PC-3 (cell line): ENCODE measurements at regions not wholly inside any gene's neighbourhood (a gene's known extent, or its start where the extent isn't known, plus 50 kb on each side); places are given as distances from the start of the nearest gene placed in this dataset.

Source experiments
- ATAC-seq: fragments of 200-7000 bp; cut with Tn5 transposase; 2 replicates; pipeline ENCODE4 v1.9.1; 2020; ENCODE audit warnings: mild to moderate bottlenecking, moderate library complexity
- BruUV-seq: library from RNA; stranded (reverse); fragments of 400-500 nt; replicated peaks from 2 replicates; lab custom pipeline; 2021; lab: Mats Ljungman, UMichigan
- CTCF ChIA-PET: fragments of 300-600 bp; sonication (Branson Sonifier 250); formaldehyde crosslinking; loops from one replicate; lab custom pipeline; 2022; ENCODE audit warnings: antibody characterized with exemption; lab: Charles Lee
- POLR2A ChIA-PET: fragments of 300-600 bp; sonication (Branson Sonifier 250); formaldehyde crosslinking; loops from one replicate; lab custom pipeline; 2022; ENCODE audit warnings: antibody characterized with exemption; ENCODE audit not compliant: unreplicated experiment; lab: Charles Lee
- DNase-seq: peaks from one replicate; pipeline ENCODE4 v3.0.0-alpha.2; 2015
- H2AFZ ChIP-seq: fragments of 300-600 bp; sonication (generic); 2 replicates; pipeline ENCODE4 v1.6.0; 2016; ENCODE audit warnings: antibody characterized with exemption, low read length
- H3F3A ChIP-seq: fragments of 300-600 bp; sonication (generic); one replicate; pipeline ENCODE4 v1.6.0; 2017; ENCODE audit warnings: antibody characterized with exemption, low read length, control low read depth, mild to moderate bottlenecking; ENCODE audit not compliant: unreplicated experiment
- H3K27ac ChIP-seq: fragments of 300-600 bp; sonication (generic); 2 replicates; pipeline ENCODE4 v1.5.1; 2016; ENCODE audit warnings: mild to moderate bottlenecking, low read length
- H3K27me3 ChIP-seq: fragments of 300-600 bp; sonication (generic); 2 replicates; pipeline ENCODE4 v1.6.1; 2016; ENCODE audit warnings: low read length, mixed read lengths
- H3K36me3 ChIP-seq: fragments of 300-600 bp; sonication (generic); 2 replicates; pipeline ENCODE4 v1.6.1; 2016; ENCODE audit warnings: low read depth, mixed run types, low read length, mixed read lengths
- H3K4me1 ChIP-seq: fragments of 300-600 bp; sonication (generic); 2 replicates; pipeline ENCODE4 v1.5.1; 2016; ENCODE audit warnings: low read length; ENCODE audit not compliant: insufficient read depth
- H3K4me2 ChIP-seq: fragments of 300-600 bp; sonication (generic); 2 replicates; pipeline ENCODE4 v1.6.0; 2016; ENCODE audit warnings: low read length
- H3K4me3 ChIP-seq: fragments of 300-600 bp; sonication (generic); 2 replicates; pipeline ENCODE4 v1.5.1; 2016; ENCODE audit warnings: mild to moderate bottlenecking, low read length, mixed read lengths
- H3K79me2 ChIP-seq: fragments of 300-600 bp; sonication (generic); 2 replicates; pipeline ENCODE4 v1.6.1; 2017; ENCODE audit warnings: low read length, mixed read lengths
- H3K9ac ChIP-seq: fragments of 300-600 bp; sonication (generic); 2 replicates; pipeline ENCODE4 v1.6.0; 2016; ENCODE audit warnings: mild to moderate bottlenecking, low read length
- H3K9me2 ChIP-seq: fragments of 300-600 bp; sonication (generic); replicated peaks from 2 replicates; pipeline ENCODE4 v1.6.1; 2016; ENCODE audit warnings: mixed run types, low read length, mixed read lengths
- H3K9me3 ChIP-seq: fragments of 300-600 bp; sonication (generic); 2 replicates; pipeline ENCODE4 v1.6.1; 2016; ENCODE audit warnings: low read length, mixed read lengths
- H4K20me1 ChIP-seq: fragments of 300-600 bp; sonication (generic); 2 replicates; pipeline ENCODE4 v1.6.1; 2016; ENCODE audit warnings: low read length, mixed read lengths
- EZH2 ChIP-seq: fragments of 300-600 bp; sonication (generic); IDR thresholded peaks from one replicate; pipeline ENCODE4 v1.6.1; 2017; ENCODE audit warnings: antibody characterized with exemption, mild to moderate bottlenecking, low read length; ENCODE audit not compliant: unreplicated experiment
- EZH2phosphoT487 ChIP-seq: fragments of 300-600 bp; sonication (generic); IDR thresholded peaks from 2 replicates; pipeline ENCODE4 v1.6.1; 2018; ENCODE audit warnings: mild to moderate bottlenecking, antibody characterized with exemption, low read length, borderline replicate concordance
- intact Hi-C: fragments of 100-400 bp; cut with micrococcal nuclease; formaldehyde crosslinking; loops from 2 replicates; pipeline ENCODE4 v1.9.0; 2023
- TF ChIP-seq, protein P1 (sequence below): fragments of 300-600 bp; sonication (generic); conservative IDR thresholded peaks from 2 replicates; pipeline ENCODE4 v1.5.1; 2017; ENCODE audit warnings: antibody characterized with exemption, low read depth, mild to moderate bottlenecking, low read length

DNA sequence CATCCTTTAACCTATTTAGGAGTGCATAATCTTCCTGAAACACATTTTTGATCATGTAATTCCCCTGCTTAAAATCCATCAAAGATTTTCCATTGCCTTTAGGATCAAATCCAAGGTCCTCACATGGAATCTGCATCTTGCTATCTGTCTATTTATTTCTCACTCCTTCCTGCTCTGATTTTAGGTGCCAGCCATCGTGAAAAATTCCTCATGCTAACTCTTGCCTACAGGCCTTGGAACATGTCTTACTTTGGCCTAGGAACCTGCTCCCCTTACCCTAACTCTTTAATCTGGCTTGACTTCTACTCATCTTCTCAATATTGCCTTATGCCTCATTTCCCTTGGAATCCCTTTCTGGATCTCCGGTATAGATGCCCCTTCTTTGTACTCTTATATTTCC lies 1074.3 kb downstream of the TTLL7 start:
- DNase-seq = no peak
- Histone ChIP-seq H2AFZ (no peak overlapping the region), H4K20me1 (no peaks in the 10 kb centered on the region), H3K9ac (no peak overlapping the region), H3K9me2 (no peaks in the 10 kb centered on the region), H3K4me3 (no peak overlapping the region), H3K79me2 (no peaks in the 10 kb centered on the region), H3F3A (no peaks in the 10 kb centered on the region), H3K27ac (no peak overlapping the region), H3K4me1 (no peaks in the 10 kb centered on the region), H3K36me3 (no peaks in the 10 kb centered on the region), H3K27me3 (no peaks in the 10 kb centered on the region; the same call in 1 of the 2 replicates), H3K9me3 (no peaks in the 10 kb centered on the region), H3K4me2 (no peak overlapping the region)
- ATAC-seq = no peak
- POLR2A ChIA-PET = no interaction called here
- intact Hi-C loops = no loop called here
- CTCF ChIA-PET = no interaction called here
- BruUV-seq = no TSS peak
- TF ChIP-seq EZH2phosphoT487 = no peak
- TF ChIP-seq, protein P1, sequence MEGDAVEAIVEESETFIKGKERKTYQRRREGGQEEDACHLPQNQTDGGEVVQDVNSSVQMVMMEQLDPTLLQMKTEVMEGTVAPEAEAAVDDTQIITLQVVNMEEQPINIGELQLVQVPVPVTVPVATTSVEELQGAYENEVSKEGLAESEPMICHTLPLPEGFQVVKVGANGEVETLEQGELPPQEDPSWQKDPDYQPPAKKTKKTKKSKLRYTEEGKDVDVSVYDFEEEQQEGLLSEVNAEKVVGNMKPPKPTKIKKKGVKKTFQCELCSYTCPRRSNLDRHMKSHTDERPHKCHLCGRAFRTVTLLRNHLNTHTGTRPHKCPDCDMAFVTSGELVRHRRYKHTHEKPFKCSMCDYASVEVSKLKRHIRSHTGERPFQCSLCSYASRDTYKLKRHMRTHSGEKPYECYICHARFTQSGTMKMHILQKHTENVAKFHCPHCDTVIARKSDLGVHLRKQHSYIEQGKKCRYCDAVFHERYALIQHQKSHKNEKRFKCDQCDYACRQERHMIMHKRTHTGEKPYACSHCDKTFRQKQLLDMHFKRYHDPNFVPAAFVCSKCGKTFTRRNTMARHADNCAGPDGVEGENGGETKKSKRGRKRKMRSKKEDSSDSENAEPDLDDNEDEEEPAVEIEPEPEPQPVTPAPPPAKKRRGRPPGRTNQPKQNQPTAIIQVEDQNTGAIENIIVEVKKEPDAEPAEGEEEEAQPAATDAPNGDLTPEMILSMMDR = no peak
- no peak for TF ChIP-seq EZH2

DNA sequence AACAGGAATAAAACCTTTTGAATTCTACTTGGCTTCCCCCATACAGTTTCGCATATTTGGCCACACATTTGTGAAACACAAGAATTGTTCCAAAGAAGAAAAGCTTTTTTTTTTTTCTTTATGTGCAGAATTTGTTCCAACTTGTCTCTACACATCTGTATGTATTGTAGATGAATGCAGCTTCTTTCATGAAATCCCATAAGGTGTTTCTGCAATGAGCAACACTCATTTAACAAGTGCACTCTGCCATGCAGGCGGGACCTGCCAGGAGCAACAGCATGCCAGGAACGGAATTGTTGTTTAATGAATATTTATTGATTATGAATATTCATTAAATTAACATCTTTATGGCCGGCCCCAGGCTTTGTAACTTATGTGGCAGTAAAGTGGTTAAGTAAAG lies 1075.0 kb downstream of the TTLL7 start:
- no peak for ATAC-seq
- DNase-seq = no peak
- H3K4me1 ChIP-seq = no peaks in the 10 kb centered on the region
- TF ChIP-seq, protein P1 = no peak
- TF ChIP-seq EZH2phosphoT487 = no peak
- no peak for TF ChIP-seq EZH2
- H3K27me3 ChIP-seq = no peaks in the 10 kb centered on the region; the same call in 1 of the 2 replicates
- CTCF ChIA-PET = no interaction called here
- no peak overlapping the region for H3K4me2 ChIP-seq
- intact Hi-C loops = no loop called here
- H3K79me2 ChIP-seq = no peaks in the 10 kb centered on the region
- no peak overlapping the region for H3K27ac ChIP-seq
- no peaks in the 10 kb centered on the region for H3K9me3 ChIP-seq
- no peaks in the 10 kb centered on the region for H3K9me2 ChIP-seq
- no TSS peak for BruUV-seq
- no peaks in the 10 kb centered on the region for H3K36me3 ChIP-seq
- H2AFZ ChIP-seq = no peak overlapping the region
- POLR2A ChIA-PET = no interaction called here
- H4K20me1 ChIP-seq = no peaks in the 10 kb centered on the region
- no peak overlapping the region for H3K4me3 ChIP-seq
- H3K9ac ChIP-seq = no peak overlapping the region
- H3F3A ChIP-seq = no peaks in the 10 kb centered on the region

DNA sequence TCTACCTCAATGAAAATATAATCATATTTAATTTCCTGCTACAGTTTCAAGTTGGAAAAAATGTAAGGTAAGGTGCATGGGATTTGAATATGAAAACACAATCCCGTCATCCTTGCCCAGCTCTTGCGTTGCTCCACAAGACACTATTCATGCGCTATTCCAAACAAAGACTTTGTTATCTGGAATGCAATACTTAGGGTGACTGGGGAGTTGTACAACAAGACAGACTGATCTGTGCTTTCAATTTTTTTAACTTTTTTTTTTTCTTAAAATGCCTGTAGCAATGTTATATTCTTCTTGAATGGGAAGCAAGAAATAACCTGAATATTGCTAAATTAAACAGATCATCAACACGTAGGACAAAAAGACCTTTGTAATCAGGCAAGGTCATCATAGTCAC lies 1077.2 kb downstream of the TTLL7 start:
- Histone ChIP-seq H3K9me2 (no peaks in the 10 kb centered on the region), H3K27ac (no peak overlapping the region), H3F3A (no peaks in the 10 kb centered on the region), H3K4me3 (no peak overlapping the region), H3K36me3 (no peaks in the 10 kb centered on the region), H2AFZ (no peak overlapping the region), H3K79me2 (no peaks in the 10 kb centered on the region), H3K9me3 (no peaks in the 10 kb centered on the region), H3K4me1 (no peaks in the 10 kb centered on the region), H3K9ac (no peak overlapping the region), H4K20me1 (no peaks in the 10 kb centered on the region), H3K4me2 (no peak overlapping the region), H3K27me3 (no peaks in the 10 kb centered on the region; the same call in 1 of the 2 replicates)
- TF ChIP-seq EZH2phosphoT487 = no peak
- no peak for TF ChIP-seq EZH2
- ChIA-PET POLR2A (no interaction called here), CTCF (no interaction called here)
- ATAC-seq = no peak
- no TSS peak for BruUV-seq
- no peak for DNase-seq
- intact Hi-C loops = no loop called here
